GM12878 (cell line): ENCODE measurements at regions not wholly inside any gene's neighbourhood (a gene's known extent, or its start where the extent isn't known, plus 50 kb on each side); places are given as distances from the start of the nearest gene placed in this dataset.

Experiments used
- ATAC-seq: fragments of 200-7000 bp; cut with Tn5 transposase; 3 replicates; pipeline ENCODE4 v1.9.1; 2020; ENCODE audit warnings: mild to moderate bottlenecking, moderate library complexity
- BruUV-seq: library from RNA; stranded (reverse); fragments of 400-500 nt; replicated peaks from 2 replicates; lab custom pipeline; 2021; lab: Mats Ljungman, UMichigan
- CTCF ChIA-PET: fragments of 300-600 bp; sonication (Branson Sonifier 250); formaldehyde crosslinking; extraction: SDS; loops from one replicate; lab custom pipeline; 2021; ENCODE audit warnings: inconsistent platforms; lab: Yijun Ruan, JAX
- POLR2A ChIA-PET: fragments of 350-600 bp; formaldehyde crosslinking; extraction: SDS; loops from one replicate; lab custom pipeline; 2021; ENCODE audit warnings: inconsistent platforms; lab: Charles Lee
- RAD21 ChIA-PET: fragments of 300-600 bp; sonication (Branson Sonifier 250); formaldehyde crosslinking; loops from one replicate; lab custom pipeline; 2023; ENCODE audit warnings: antibody characterized with exemption; ENCODE audit not compliant: unreplicated experiment; lab: Charles Lee
- SMC1A ChIA-PET: fragments of 300-600 bp; sonication (Branson Sonifier 250); formaldehyde crosslinking; loops from one replicate; lab custom pipeline; 2023; ENCODE audit not compliant: unreplicated experiment, uncharacterized antibody; lab: Charles Lee
- DNase-seq: peaks from one replicate; pipeline ENCODE4 v3.0.0-alpha.2; 2011; ENCODE audit warnings: low read depth, low spot score
- FAIRE-seq: peaks from 3 replicates; lab custom pipeline; 2011; peaks lifted over from hg19 to GRCh38; lab: Jason Lieb, UNC
- H2AFZ ChIP-seq: 2 replicates; pipeline ENCODE4 v1.6.0; 2011; ENCODE audit warnings: low read depth, low read length, control low read depth; ENCODE audit not compliant: control insufficient read depth
- H3K27ac ChIP-seq: 2 replicates; pipeline ENCODE4 v1.5.1; 2011; ENCODE audit warnings: control low read depth; ENCODE audit not compliant: control insufficient read depth, insufficient read depth
- H3K27me3 ChIP-seq, 2 experiments: replicated peaks in 1 of 2; 2 replicates each; pipeline versions ENCODE4 v1.6.0 to v1.6.1; 2011; ENCODE audit warnings: low read length in 1 of 2; ENCODE audit not compliant: control insufficient read depth in 2 of 2, insufficient read depth in 2 of 2
- H3K36me3 ChIP-seq, 2 experiments: 2 replicates each; pipeline ENCODE4 v1.5.1; 2011; ENCODE audit warnings: low read length in 1 of 2; ENCODE audit not compliant: control insufficient read depth in 2 of 2, insufficient read depth in 2 of 2
- H3K4me1 ChIP-seq: 2 replicates; pipeline ENCODE4 v1.6.1; 2011; ENCODE audit warnings: mild to moderate bottlenecking, low read length, moderate library complexity, mixed read lengths; ENCODE audit not compliant: control insufficient read depth, insufficient read depth
- H3K4me2 ChIP-seq: 2 replicates; pipeline ENCODE4 v1.6.0; 2011; ENCODE audit warnings: control low read depth; ENCODE audit not compliant: control insufficient read depth, insufficient read depth
- H3K4me3 ChIP-seq: fragments of 200-600 bp; sonication (generic); 2 replicates; pipeline ENCODE4 v1.5.1; 2016
- H3K79me2 ChIP-seq: 2 replicates; pipeline ENCODE4 v1.6.0; 2011; ENCODE audit warnings: low read length; ENCODE audit not compliant: control insufficient read depth, insufficient read depth
- H3K9ac ChIP-seq: 2 replicates; pipeline ENCODE4 v1.8.0; 2011; ENCODE audit warnings: low read length, control low read depth, mixed read lengths; ENCODE audit not compliant: control insufficient read depth, insufficient read depth
- H3K9me3 ChIP-seq: replicated peaks from 3 replicates; pipeline ENCODE4 v1.5.1; 2011; ENCODE audit warnings: mild to moderate bottlenecking, low read length; ENCODE audit not compliant: control insufficient read depth, insufficient read depth
- H4K20me1 ChIP-seq: 2 replicates; pipeline ENCODE4 v1.6.0; 2011; ENCODE audit not compliant: control insufficient read depth, insufficient read depth
- BCL3 ChIP-seq: IDR thresholded peaks from 2 replicates; pipeline ENCODE4 v1.6.1; 2011; ENCODE audit warnings: borderline replicate concordance, low read depth, mild to moderate bottlenecking, moderate library complexity, low read length; ENCODE audit not compliant: insufficient read depth, poor library complexity, severe bottlenecking
- CBFB ChIP-seq: IDR thresholded peaks from 2 replicates; pipeline ENCODE4 v1.6.1; 2016; ENCODE audit warnings: antibody characterized with exemption, low read depth
- CBX3 ChIP-seq: fragments of 200-600 bp; sonication (generic); IDR thresholded peaks from 2 replicates; pipeline ENCODE4 v1.6.1; 2016; ENCODE audit warnings: low read depth, borderline replicate concordance
- CBX5 ChIP-seq: sonication (generic); IDR thresholded peaks from 2 replicates; pipeline ENCODE4 v1.6.1; 2016; ENCODE audit warnings: low read depth, moderate library complexity, mild to moderate bottlenecking, inconsistent platforms
- ELK1 ChIP-seq: IDR thresholded peaks from 2 replicates; pipeline ENCODE4 v1.6.1; 2012; ENCODE audit warnings: low read depth, low read length, improper control_type of control experiment
- FOXM1 ChIP-seq: IDR thresholded peaks from 2 replicates; pipeline ENCODE4 v1.6.1; 2012; ENCODE audit warnings: low read depth, mild to moderate bottlenecking, inconsistent platforms, low read length, moderate library complexity
- IKZF2 ChIP-seq, 2 experiments: fragments of 450-650 bp; IDR thresholded peaks; 2 replicates each; pipeline ENCODE4 v1.6.1; 2017; ENCODE audit warnings: mild to moderate bottlenecking in 2 of 2, moderate library complexity in 2 of 2
- KAT2A ChIP-seq: conservative IDR thresholded peaks from 2 replicates; pipeline ENCODE4 v1.6.1; 2011; ENCODE audit warnings: low read depth, low read length; ENCODE audit not compliant: control insufficient read depth
- MTA3 ChIP-seq: IDR thresholded peaks from 2 replicates; pipeline ENCODE4 v1.6.1; 2012; ENCODE audit warnings: low read length, inconsistent platforms, borderline replicate concordance
- SIN3A ChIP-seq: IDR thresholded peaks from 2 replicates; pipeline ENCODE4 v1.6.1; 2012; ENCODE audit warnings: low read depth, low read length, improper control_type of control experiment
- SMAD1 ChIP-seq: fragments of 450-650 bp; IDR thresholded peaks from 2 replicates; pipeline ENCODE4 v1.6.1; 2018; ENCODE audit warnings: mild to moderate bottlenecking, low read depth; ENCODE audit not compliant: partially characterized antibody
- SMARCA5 ChIP-seq: fragments of 450-650 bp; IDR thresholded peaks from 2 replicates; pipeline ENCODE4 v1.6.1; 2017; ENCODE audit warnings: mild to moderate bottlenecking
- SMC3 ChIP-seq: IDR thresholded peaks from 2 replicates; pipeline ENCODE4 v1.6.1; 2011; ENCODE audit warnings: low read length, improper control_type of control experiment, borderline replicate concordance
- SREBF2 ChIP-seq: IDR thresholded peaks from 2 replicates; pipeline ENCODE4 v1.6.1; 2012; ENCODE audit warnings: mild to moderate bottlenecking, low read length
- YBX1 ChIP-seq: fragments of 450-650 bp; IDR thresholded peaks from 2 replicates; pipeline ENCODE4 v1.6.1; 2016; ENCODE audit warnings: antibody characterized with exemption
- in situ Hi-C: fragments of 300-500 bp; cut with MboI; formaldehyde crosslinking; loops from 9 replicates; pipeline ENCODE4 v1.14.3; 2018; ENCODE audit warnings: mixed read lengths
- intact Hi-C: fragments of 100-400 bp; cut with micrococcal nuclease; formaldehyde crosslinking; loops from one replicate; pipeline ENCODE4 v1.14.2; 2022; ENCODE audit not compliant: unreplicated experiment
- TF ChIP-seq, protein P1 (sequence below): fragments of 150-350 bp; IDR thresholded peaks from 2 replicates; pipeline ENCODE4 v1.6.1; 2014; ENCODE audit warnings: mild to moderate bottlenecking, low read depth, low read length

DNA sequence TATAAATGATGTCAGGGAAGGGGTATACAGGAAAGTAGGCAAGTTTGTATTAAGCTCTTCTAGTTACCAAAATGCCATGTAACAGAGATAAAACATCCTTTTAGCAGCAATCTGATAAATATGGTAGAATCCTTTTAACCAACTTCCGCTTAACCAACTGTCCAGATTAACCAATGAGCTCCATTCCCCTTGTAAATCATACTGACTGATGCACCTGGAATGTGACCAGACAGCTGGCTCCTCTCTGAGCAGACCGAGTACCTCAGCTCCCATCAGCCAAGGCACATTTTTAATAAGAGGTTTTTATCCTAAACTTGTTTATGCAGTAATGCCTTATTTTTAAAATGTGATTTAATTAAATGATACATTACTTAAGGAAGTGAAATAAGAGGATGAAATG, 66.4 kb downstream of the KLF12 start (continued):
- TF ChIP-seq SMARCA5: no peak
- TF ChIP-seq, all 136 proteins: peak for 0

- ChIA-PET POLR2A (no interaction called here), SMC1A (no interaction called here), RAD21 (no interaction called here), CTCF (no interaction called here)
- Histone ChIP-seq H4K20me1 (no peaks in the 10 kb centered on the region), H3K4me1 (peaks cover 20% of the 10 kb centered on the region), H3K9ac (no peak overlapping the region), H3K27me3 (no peaks in the 10 kb centered on the region), H3K79me2 (peaks cover 2% of the 10 kb centered on the region), H3K27ac (no peak overlapping the region), H3K4me2 (no peak overlapping the region), H3K36me3 (no peaks in the 10 kb centered on the region), H2AFZ (no peak overlapping the region), H3K9me3 (no peaks in the 10 kb centered on the region)
- FAIRE-seq: no peak
- ATAC-seq: no peak
- BruUV-seq: no TSS peak
- in situ Hi-C loops: no loop called here
- intact Hi-C loops: no loop called here
- TF ChIP-seq BCL3 (no peak), IKZF2 (IDR thresholded peaks at IDR 0.05) (no peak), SIN3A (no peak), MTA3 (no peak), CBX3 (no peak), KAT2A (no peak), CBFB (no peak), YBX1 (no peak), ELK1 (no peak), SREBF2 (no peak), FOXM1 (no peak), SMAD1 (no peak), CBX5 (no peak), SMC3 (no peak)
- TF ChIP-seq, protein P1, sequence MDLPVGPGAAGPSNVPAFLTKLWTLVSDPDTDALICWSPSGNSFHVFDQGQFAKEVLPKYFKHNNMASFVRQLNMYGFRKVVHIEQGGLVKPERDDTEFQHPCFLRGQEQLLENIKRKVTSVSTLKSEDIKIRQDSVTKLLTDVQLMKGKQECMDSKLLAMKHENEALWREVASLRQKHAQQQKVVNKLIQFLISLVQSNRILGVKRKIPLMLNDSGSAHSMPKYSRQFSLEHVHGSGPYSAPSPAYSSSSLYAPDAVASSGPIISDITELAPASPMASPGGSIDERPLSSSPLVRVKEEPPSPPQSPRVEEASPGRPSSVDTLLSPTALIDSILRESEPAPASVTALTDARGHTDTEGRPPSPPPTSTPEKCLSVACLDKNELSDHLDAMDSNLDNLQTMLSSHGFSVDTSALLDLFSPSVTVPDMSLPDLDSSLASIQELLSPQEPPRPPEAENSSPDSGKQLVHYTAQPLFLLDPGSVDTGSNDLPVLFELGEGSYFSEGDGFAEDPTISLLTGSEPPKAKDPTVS: no peak
- TF ChIP-seq, all 136 proteins: peak for 0
- DNase-seq: no peak
- H3K4me3 ChIP-seq: no peak overlapping the region
Measured at GRCh38 chr13:74066937-74067336, 67.3 kb downstream of the KLF12 start.
